ENCODE measurements at regions not wholly inside any gene's neighbourhood (a gene's known extent, or its start where the extent isn't known, plus 50 kb on each side); places are given as distances from the start of the nearest gene placed in this dataset.

- no peaks in the 10 kb centered on the region for H3K4me1 ChIP-seq
- H3K27ac ChIP-seq: no peak overlapping the region
- no peaks in the 10 kb centered on the region; the same call in 1 of the 2 replicates for H3K27me3 ChIP-seq
- H3K4me3 ChIP-seq: no peak overlapping the region
- DNase-seq: no peak
- no peaks in the 10 kb centered on the region for H3K9me3 ChIP-seq (replicated peaks)
- H3K36me3 ChIP-seq: no peaks in the 10 kb centered on the region
Observed at GRCh38 chr2:11955884-11956291, 209.5 kb downstream of the LPIN1 start.

GRCh38 chr2:11962707-11963328 lies 216.4 kb downstream of the LPIN1 start:
- Histone ChIP-seq H3K36me3 (no peaks in the 10 kb centered on the region), H3K27me3 (no peaks in the 10 kb centered on the region), H3K4me3 (no peak overlapping the region), H3K4me1 (no peaks in the 10 kb centered on the region), H3K9me3 (replicated peaks) (no peaks in the 10 kb centered on the region), H3K27ac (no peak overlapping the region)
- DNase-seq: no peak

GRCh38 chr2:11963966-11964365 lies 217.5 kb downstream of the LPIN1 start:
- no peak overlapping the region for H3K4me3 ChIP-seq

GRCh38 chr2:11967946-11968465 lies 221.6 kb downstream of the LPIN1 start:
- Histone ChIP-seq H3K27ac (no peak overlapping the region), H3K9me3 (replicated peaks) (no peaks in the 10 kb centered on the region; the same call in 1 of the 2 replicates), H3K36me3 (no peaks in the 10 kb centered on the region), H3K4me3 (no peak overlapping the region), H3K4me1 (no peaks in the 10 kb centered on the region), H3K27me3 (no peaks in the 10 kb centered on the region)
- DNase-seq: peak; percentile 24 to 52

More at GRCh38 chr2:11963966-11964365, 217.5 kb downstream of the LPIN1 start:
- H3K36me3 ChIP-seq: no peaks in the 10 kb centered on the region
- no peaks in the 10 kb centered on the region for H3K9me3 ChIP-seq (replicated peaks)
- no peak overlapping the region for H3K27ac ChIP-seq
- peak in 1 of 2 experiments; percentile 27 for DNase-seq
- H3K4me1 ChIP-seq: no peaks in the 10 kb centered on the region
- H3K27me3 ChIP-seq: no peaks in the 10 kb centered on the region

GRCh38 chr2:11968521-11968920 lies 222.1 kb downstream of the LPIN1 start:
- H3K27me3 ChIP-seq: no peaks in the 10 kb centered on the region
- DNase-seq: no peak
- H3K27ac ChIP-seq: no peak overlapping the region
- no peaks in the 10 kb centered on the region for H3K4me1 ChIP-seq
- no peaks in the 10 kb centered on the region; the same call in 1 of the 2 replicates for H3K9me3 ChIP-seq (replicated peaks)
- no peaks in the 10 kb centered on the region for H3K36me3 ChIP-seq
- H3K4me3 ChIP-seq: no peak overlapping the region

GRCh38 chr2:11969774-11970173 lies 223.3 kb downstream of the LPIN1 start:
- H3K27ac ChIP-seq: no peak overlapping the region
- H3K4me3 ChIP-seq: no peak overlapping the region
- H3K9me3 ChIP-seq (replicated peaks): peaks cover 5% of the 10 kb centered on the region; the same call in 1 of the 2 replicates
- no peaks in the 10 kb centered on the region for H3K27me3 ChIP-seq
- H3K4me1 ChIP-seq: no peaks in the 10 kb centered on the region
- no peak for DNase-seq
- H3K36me3 ChIP-seq: no peaks in the 10 kb centered on the region

- Histone ChIP-seq H3K9me3 (replicated peaks) (peaks cover 5% of the 10 kb centered on the region; the same call in 1 of the 2 replicates), H3K27me3 (no peaks in the 10 kb centered on the region), H3K4me1 (no peaks in the 10 kb centered on the region), H3K36me3 (no peaks in the 10 kb centered on the region), H3K4me3 (no peak overlapping the region), H3K27ac (no peak overlapping the region)
- no peak for DNase-seq
Observed at GRCh38 chr2:11974573-11974972, 228.1 kb downstream of the LPIN1 start.

- no peak for DNase-seq
- no peaks in the 10 kb centered on the region for H3K36me3 ChIP-seq
- no peak overlapping the region for H3K4me3 ChIP-seq
- no peak overlapping the region for H3K27ac ChIP-seq
- peaks cover 5% of the 10 kb centered on the region; the same call in 1 of the 2 replicates for H3K9me3 ChIP-seq (replicated peaks)
- H3K27me3 ChIP-seq: no peaks in the 10 kb centered on the region
- peaks cover under 1% of the 10 kb centered on the region for H3K4me1 ChIP-seq
Observed at GRCh38 chr2:11975373-11975772, 228.9 kb downstream of the LPIN1 start.

- no peaks in the 10 kb centered on the region for H3K27me3 ChIP-seq
- H3K27ac ChIP-seq: no peak overlapping the region
- H3K4me3 ChIP-seq: no peak overlapping the region
- no peak for DNase-seq
- H3K4me1 ChIP-seq: peaks cover 7% of the 10 kb centered on the region
- H3K9me3 ChIP-seq (replicated peaks): peaks cover 5% of the 10 kb centered on the region; the same call in 1 of the 2 replicates
- no peaks in the 10 kb centered on the region for H3K36me3 ChIP-seq
Observed at GRCh38 chr2:11976073-11976472, 229.6 kb downstream of the LPIN1 start.

- no peak overlapping the region for H3K27ac ChIP-seq
- no peaks in the 10 kb centered on the region for H3K27me3 ChIP-seq
- H3K9me3 ChIP-seq (replicated peaks): 0 out of 2 replicates have a peak, but pooled peaks cover 5% of the 10 kb centered on the region
- H3K4me3 ChIP-seq: no peak overlapping the region
- no peak for DNase-seq
- H3K4me1 ChIP-seq: peaks cover 13% of the 10 kb centered on the region
- no peaks in the 10 kb centered on the region for H3K36me3 ChIP-seq
Observed at GRCh38 chr2:11977766-11978524, 231.5 kb downstream of the LPIN1 start.

GRCh38 chr2:11980809-11981208 lies 234.4 kb downstream of the LPIN1 start:
- H3K9me3 ChIP-seq (replicated peaks): no peaks in the 10 kb centered on the region
- DNase-seq: peak; percentile 68 to 78
- H3K27ac ChIP-seq: no peak overlapping the region
- H3K36me3 ChIP-seq: no peaks in the 10 kb centered on the region
- peaks cover 28% of the 10 kb centered on the region for H3K4me1 ChIP-seq
- no peak overlapping the region for H3K4me3 ChIP-seq
- H3K27me3 ChIP-seq: no peaks in the 10 kb centered on the region

GRCh38 chr2:11983401-11983800 lies 237.0 kb downstream of the LPIN1 start:
- Histone ChIP-seq H3K4me3 (no peak overlapping the region), H3K27ac (no peak overlapping the region), H3K27me3 (no peaks in the 10 kb centered on the region), H3K4me1 (peaks cover 28% of the 10 kb centered on the region), H3K36me3 (no peaks in the 10 kb centered on the region), H3K9me3 (replicated peaks) (no peaks in the 10 kb centered on the region; the same call in 1 of the 2 replicates)
- peak in 1 of 2 experiments; percentile 42 for DNase-seq

- H3K27me3 ChIP-seq: no peaks in the 10 kb centered on the region
- peak in 1 of 2 experiments; percentile 39 for DNase-seq
Observed at GRCh38 chr2:11983870-11984269, 237.4 kb downstream of the LPIN1 start.

GRCh38 chr2:11984316-11985158 lies 238.1 kb downstream of the LPIN1 start:
- Histone ChIP-seq H3K27ac (peak overlapping the region; percentile 40; the same call in 1 of the 2 replicates), H3K36me3 (no peaks in the 10 kb centered on the region), H3K4me3 (peak overlapping the region; percentile 7; the same call in 1 of the 2 replicates), H3K9me3 (replicated peaks) (no peaks in the 10 kb centered on the region; the same call in 1 of the 2 replicates), H3K27me3 (no peaks in the 10 kb centered on the region), H3K4me1 (peaks cover 28% of the 10 kb centered on the region)
- peak; percentile 67 to 72 for DNase-seq

More at GRCh38 chr2:11983870-11984269, 237.4 kb downstream of the LPIN1 start:
- Histone ChIP-seq H3K4me1 (peaks cover 28% of the 10 kb centered on the region), H3K36me3 (no peaks in the 10 kb centered on the region), H3K9me3 (replicated peaks) (no peaks in the 10 kb centered on the region; the same call in 1 of the 2 replicates), H3K4me3 (no peak overlapping the region), H3K27ac (no peak overlapping the region; the same call in 1 of the 2 replicates)

Data from SJCRH30 (cell line).